ENCODE measurements at regions not wholly inside any gene's neighbourhood (a gene's known extent, or its start where the extent isn't known, plus 50 kb on each side); places are given as distances from the start of the nearest gene placed in this dataset.

GRCh38 chr13:103639326-103639725, 573.1 kb upstream of the SLC10A2 start:
- no peak for DNase-seq (ENCODE audit: insufficient read length, low spot score, missing footprints)
- Histone ChIP-seq H3K36me3 (ENCODE audit: insufficient read depth, low read length) (no peaks in the 10 kb centered on the region), H3K27me3 (ENCODE audit: insufficient read depth, low read length) (no peaks in the 10 kb centered on the region), H3K4me2 (ENCODE audit: insufficient read depth, low read length) (no peak overlapping the region), H4K20me1 (ENCODE audit: insufficient read depth, low read length) (no peaks in the 10 kb centered on the region), H3K79me2 (ENCODE audit: insufficient read depth, low read length) (no peaks in the 10 kb centered on the region), H3K4me1 (ENCODE audit: insufficient read depth, low read length) (no peaks in the 10 kb centered on the region), H3K27ac (ENCODE audit: low read depth, low read length) (no peak overlapping the region), H3K4me3 (ENCODE audit: insufficient read depth, low read length) (no peak overlapping the region), H2AFZ (ENCODE audit: low read length) (no peak overlapping the region), H3K9me3 (ENCODE audit: low read depth, low read length) (peaks cover 4% of the 10 kb centered on the region)
- no peak for TF ChIP-seq CTCF (IDR thresholded peaks at IDR 0.05; ENCODE audit: extremely low read depth, low read depth, low read length)

- Histone ChIP-seq H3K9me3 (ENCODE audit: low read depth, low read length) (peaks cover 4% of the 10 kb centered on the region), H3K79me2 (ENCODE audit: insufficient read depth, low read length) (no peaks in the 10 kb centered on the region)
- TF ChIP-seq CTCF (IDR thresholded peaks at IDR 0.05; ENCODE audit: extremely low read depth, low read depth, low read length), result no peak
Observed at GRCh38 chr13:103638706-103639105, 572.5 kb upstream of the SLC10A2 start.

GRCh38 chr13:103634066-103634465, 567.8 kb upstream of the SLC10A2 start:
- DNase-seq (ENCODE audit: insufficient read length, low spot score, missing footprints), result no peak
- Histone ChIP-seq H2AFZ (ENCODE audit: low read length) (no peak overlapping the region), H3K4me2 (ENCODE audit: insufficient read depth, low read length) (no peak overlapping the region), H3K27ac (ENCODE audit: low read depth, low read length) (no peak overlapping the region), H3K79me2 (ENCODE audit: insufficient read depth, low read length) (no peaks in the 10 kb centered on the region), H4K20me1 (ENCODE audit: insufficient read depth, low read length) (no peaks in the 10 kb centered on the region), H3K36me3 (ENCODE audit: insufficient read depth, low read length) (no peaks in the 10 kb centered on the region), H3K4me1 (ENCODE audit: insufficient read depth, low read length) (no peaks in the 10 kb centered on the region), H3K9me3 (ENCODE audit: low read depth, low read length) (peaks cover 4% of the 10 kb centered on the region), H3K4me3 (ENCODE audit: insufficient read depth, low read length) (no peak overlapping the region), H3K27me3 (ENCODE audit: insufficient read depth, low read length) (no peaks in the 10 kb centered on the region)
- no peak for TF ChIP-seq CTCF (IDR thresholded peaks at IDR 0.05; ENCODE audit: extremely low read depth, low read depth, low read length)

More at GRCh38 chr13:103638706-103639105, 572.5 kb upstream of the SLC10A2 start:
- Histone ChIP-seq H3K4me1 (ENCODE audit: insufficient read depth, low read length) (no peaks in the 10 kb centered on the region), H4K20me1 (ENCODE audit: insufficient read depth, low read length) (no peaks in the 10 kb centered on the region), H3K27me3 (ENCODE audit: insufficient read depth, low read length) (no peaks in the 10 kb centered on the region), H3K4me2 (ENCODE audit: insufficient read depth, low read length) (no peak overlapping the region), H3K36me3 (ENCODE audit: insufficient read depth, low read length) (no peaks in the 10 kb centered on the region), H2AFZ (ENCODE audit: low read length) (no peak overlapping the region), H3K27ac (ENCODE audit: low read depth, low read length) (no peak overlapping the region), H3K4me3 (ENCODE audit: insufficient read depth, low read length) (no peak overlapping the region)
- no peak for DNase-seq (ENCODE audit: insufficient read length, low spot score, missing footprints)

- Histone ChIP-seq H4K20me1 (ENCODE audit: insufficient read depth, low read length) (no peaks in the 10 kb centered on the region), H3K27ac (ENCODE audit: low read depth, low read length) (no peak overlapping the region), H3K4me1 (ENCODE audit: insufficient read depth, low read length) (no peaks in the 10 kb centered on the region), H3K27me3 (ENCODE audit: insufficient read depth, low read length) (no peaks in the 10 kb centered on the region), H3K4me2 (ENCODE audit: insufficient read depth, low read length) (no peak overlapping the region), H3K4me3 (ENCODE audit: insufficient read depth, low read length) (no peak overlapping the region), H2AFZ (ENCODE audit: low read length) (no peak overlapping the region), H3K79me2 (ENCODE audit: insufficient read depth, low read length) (no peaks in the 10 kb centered on the region), H3K9me3 (ENCODE audit: low read depth, low read length) (no peaks in the 10 kb centered on the region), H3K36me3 (ENCODE audit: insufficient read depth, low read length) (no peaks in the 10 kb centered on the region)
- no peak for DNase-seq (ENCODE audit: insufficient read length, low spot score, missing footprints)
- TF ChIP-seq CTCF (IDR thresholded peaks at IDR 0.05; ENCODE audit: extremely low read depth, low read depth, low read length), result no peak
Observed at GRCh38 chr13:103625194-103625593, 559.0 kb upstream of the SLC10A2 start.

Measured in osteoblast (primary cell).